GM19372 (cell line): ENCODE measurements at regions not wholly inside any gene's neighbourhood (a gene's known extent, or its start where the extent isn't known, plus 50 kb on each side); places are given as distances from the start of the nearest gene placed in this dataset.
"Not testable (repeated sequence)": the region's sequence is repeated elsewhere in the genome, so short reads cannot be mapped to it uniquely, and the experiment has no call there.

Experiments used
- ATAC-seq: cut with Tn5 transposase; IDR thresholded peaks from one replicate; pipeline ENCODE4 v1.9.1; 2021; ENCODE audit warnings: mild to moderate bottlenecking, low read depth, moderate library complexity; ENCODE audit not compliant: unreplicated experiment

DNA sequence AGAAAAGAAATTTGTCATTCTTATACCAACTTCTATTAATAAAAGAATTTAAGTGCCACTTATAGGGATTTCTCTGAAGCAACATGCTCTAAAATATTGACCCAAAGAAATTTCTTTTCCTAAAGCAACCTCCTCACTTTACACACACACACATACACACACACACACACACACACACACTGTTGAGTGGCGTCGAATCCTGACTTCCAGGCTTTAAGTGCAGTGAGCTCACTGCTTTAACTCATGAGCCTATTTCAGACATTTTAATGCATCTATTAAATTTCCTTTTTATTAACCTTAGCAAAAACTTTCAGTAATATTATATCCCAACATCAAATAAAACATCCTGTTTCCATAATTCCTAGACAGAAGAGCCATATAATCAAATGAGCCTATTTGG, 229.1 kb upstream of the ACVR2A start:
- no peak for ATAC-seq

DNA sequence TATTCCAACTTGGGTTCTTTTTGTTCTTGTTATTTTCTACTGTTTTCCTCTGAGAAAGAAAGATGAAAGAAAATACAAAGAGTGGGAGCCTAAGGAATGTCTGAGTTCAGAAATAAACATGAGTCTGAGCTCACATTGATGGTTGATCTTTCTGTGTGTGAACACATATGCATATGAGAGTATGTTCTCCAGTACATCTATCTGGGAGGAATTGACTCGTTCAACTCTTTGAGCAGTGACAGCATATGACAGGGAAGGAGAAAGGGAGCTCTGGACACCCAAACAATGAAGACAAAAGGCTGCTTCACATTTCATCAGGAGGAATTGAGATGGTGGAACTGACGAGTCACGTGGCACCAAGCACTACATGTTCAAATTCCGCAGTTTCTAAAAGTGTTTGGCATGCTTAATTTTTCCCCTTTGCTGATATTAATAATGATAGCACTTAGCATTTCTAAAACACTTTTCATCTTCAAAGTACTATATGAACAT, 229.8 kb upstream of the ACVR2A start:
- ATAC-seq, result no peak

DNA sequence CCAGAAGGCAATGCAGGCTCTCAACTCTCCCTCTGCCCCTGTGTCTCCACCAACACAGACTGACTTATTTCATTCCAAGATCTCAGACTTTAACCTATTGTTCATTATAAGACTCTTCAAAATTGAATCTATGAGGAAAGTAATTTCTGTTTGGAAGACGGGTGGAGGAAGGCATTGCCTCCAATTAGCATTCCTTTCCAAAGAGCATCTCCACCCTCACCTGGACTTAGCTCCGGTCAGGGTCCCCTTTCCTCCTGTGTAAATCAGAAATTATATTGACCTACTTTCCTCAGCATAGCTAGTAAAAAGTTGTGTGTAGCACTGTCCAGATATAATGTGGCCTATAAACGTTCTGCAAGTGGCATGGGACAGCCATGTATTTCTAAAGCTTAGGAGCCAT, 230.4 kb upstream of the ACVR2A start:
- no peak for ATAC-seq

DNA sequence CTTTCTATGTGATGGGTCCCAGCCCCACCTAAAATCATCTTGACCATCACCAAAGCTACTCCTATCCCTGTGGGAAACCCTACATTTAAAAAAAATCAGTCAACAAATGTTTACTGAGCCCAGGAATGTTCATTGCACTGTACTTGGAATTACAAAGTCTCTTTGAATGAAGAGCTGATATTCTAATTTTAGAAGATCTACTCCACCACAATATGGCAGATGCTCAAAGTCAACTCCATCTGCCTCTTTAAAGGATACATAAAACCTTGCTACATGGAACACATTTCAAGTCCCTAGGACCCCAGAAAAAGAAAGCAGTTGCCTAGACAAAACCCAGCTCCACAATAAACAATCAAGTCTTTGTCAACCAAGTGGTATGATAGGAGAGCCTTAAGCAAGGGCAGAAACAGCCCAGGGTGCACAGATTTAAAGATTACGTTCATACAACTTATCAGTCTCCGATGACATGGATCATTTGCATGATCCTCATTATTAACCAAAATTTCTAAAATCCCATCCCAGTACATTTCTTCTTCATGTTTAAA, 234.3 kb upstream of the ACVR2A start:
- no peak for ATAC-seq

DNA sequence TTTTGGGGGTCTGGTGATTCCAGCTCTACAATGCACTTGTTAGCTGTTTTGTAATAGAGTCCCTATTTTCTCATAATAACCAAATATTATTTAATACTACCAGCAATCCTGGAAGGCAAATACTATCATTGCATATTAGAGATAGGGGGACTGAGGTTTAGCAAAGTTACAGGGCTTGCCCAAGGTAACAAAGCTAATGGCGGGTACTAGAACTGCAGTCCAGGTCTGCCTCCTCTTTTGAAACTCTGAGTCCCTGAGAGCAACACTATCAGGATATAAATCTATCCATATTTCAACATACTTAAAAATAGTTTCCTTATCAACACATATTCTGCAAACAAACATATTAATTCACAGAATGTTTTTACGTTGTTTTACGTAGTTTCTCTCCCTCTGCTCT, 235.5 kb upstream of the ACVR2A start:
- ATAC-seq, result no peak

DNA sequence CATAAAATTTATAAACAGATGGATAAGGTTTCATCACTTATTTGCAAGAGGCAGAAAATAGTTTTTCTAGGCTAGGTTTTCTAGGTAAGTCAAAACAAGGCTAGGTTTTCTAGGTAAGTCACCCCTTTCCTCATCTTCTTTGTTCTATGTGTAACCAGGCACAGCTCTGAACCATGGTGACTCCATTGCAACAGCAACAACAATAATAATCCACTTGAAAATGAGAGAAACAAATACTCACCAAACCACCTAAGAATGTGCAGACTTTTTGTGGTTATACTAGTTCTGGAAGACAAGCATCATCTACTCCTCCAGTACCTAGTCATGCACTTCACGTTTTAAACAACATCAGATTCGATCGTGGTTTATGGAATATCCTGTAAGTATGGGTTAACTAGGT, 237.4 kb upstream of the ACVR2A start:
- no peak for ATAC-seq

DNA sequence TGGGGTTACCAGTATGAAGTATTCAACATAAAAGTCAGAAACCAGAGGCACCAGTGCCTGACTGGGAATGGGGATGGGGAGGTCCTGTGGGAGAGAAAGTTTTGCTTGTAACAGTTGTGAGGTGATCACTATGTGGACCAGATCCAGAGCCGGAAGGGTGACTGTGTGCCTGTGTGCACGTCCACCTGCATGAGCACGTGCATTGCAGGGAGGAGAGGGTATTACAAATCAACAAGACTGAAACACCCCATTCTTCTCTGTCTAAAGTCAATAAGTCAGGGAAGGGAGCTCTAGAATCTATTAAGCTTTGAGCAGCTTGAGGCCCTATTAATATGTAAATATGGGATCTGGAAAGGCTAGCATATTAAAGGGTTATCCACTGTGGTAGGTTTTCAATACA, 241.0 kb upstream of the ACVR2A start:
- ATAC-seq, result no peak

DNA sequence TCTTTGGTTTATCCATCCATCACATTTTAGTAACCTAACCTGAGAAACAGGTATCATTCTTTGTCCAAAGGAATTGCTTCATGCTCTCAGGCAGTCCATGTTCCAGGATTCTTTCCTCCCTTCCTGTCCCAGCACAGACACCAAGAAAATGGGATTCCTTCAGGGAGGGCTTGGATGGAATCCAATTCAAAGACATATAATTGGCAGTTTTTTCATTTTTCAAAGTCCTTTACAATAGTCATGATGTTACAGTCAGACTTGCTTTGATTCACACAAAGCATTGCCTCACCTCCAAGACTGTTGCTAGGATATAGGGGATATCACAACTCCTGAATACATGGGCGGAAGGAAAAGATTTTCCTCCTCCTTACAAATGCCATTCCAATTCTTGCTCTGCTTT, 241.4 kb upstream of the ACVR2A start:
- no peak for ATAC-seq

DNA sequence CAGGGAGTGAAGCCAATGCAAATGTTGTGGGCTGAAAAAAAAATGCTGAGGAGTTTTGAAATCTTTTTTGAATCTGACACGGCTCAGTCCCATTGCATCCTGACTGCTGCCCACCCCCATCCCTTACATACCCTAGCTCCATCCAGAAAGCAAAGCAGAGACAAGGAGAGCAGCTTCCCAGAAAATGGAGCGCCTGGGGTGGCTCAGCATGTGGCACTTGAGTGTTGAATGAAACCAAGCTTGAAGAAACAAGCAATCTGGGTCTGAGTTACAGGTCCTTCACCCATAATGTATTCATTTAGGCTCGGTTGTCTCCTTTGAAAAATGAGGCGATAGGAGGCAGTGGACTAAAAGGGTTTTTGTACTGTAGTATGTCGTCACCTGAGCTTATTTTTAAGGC, 244.2 kb upstream of the ACVR2A start:
- ATAC-seq, result no peak

DNA sequence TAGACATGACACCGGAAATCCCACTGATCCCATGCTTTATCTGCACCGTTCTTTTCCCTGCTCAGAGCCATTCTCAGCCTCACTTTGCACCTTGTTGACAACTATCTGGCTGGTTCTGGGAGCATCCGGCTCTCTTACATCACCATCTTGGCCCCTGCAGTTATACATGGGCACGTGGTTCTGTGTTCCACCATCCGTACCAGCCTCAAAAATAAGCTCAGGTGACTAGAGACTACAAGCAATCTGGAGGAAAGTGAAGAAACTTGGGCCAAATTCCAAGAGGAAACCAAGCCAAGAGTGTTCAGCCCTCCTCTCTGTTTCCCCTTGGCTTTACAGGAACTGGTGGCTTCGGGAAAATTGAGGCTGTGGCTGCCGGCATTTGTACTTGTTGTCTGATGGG, 244.6 kb upstream of the ACVR2A start:
- ATAC-seq, result no peak

DNA sequence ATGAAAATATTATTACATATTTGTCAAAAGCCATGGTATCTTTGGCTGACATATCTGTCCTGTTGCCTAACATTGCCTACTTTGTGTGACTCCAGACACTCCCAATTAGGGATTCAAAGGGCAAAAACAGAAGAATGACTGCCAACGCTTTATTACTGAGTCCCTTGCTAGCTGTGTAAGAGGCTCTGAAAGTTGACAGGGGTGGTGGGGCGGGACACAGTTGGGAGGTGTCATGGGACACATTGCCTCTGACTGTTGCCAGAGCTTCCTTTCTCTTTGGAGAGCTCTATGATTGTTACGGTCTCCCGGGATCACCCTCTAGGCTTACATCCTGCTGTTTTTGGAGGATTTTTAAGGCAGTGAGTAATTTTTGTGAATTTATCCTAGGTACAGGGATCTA, 249.6 kb upstream of the ACVR2A start:
- ATAC-seq, result no peak

DNA sequence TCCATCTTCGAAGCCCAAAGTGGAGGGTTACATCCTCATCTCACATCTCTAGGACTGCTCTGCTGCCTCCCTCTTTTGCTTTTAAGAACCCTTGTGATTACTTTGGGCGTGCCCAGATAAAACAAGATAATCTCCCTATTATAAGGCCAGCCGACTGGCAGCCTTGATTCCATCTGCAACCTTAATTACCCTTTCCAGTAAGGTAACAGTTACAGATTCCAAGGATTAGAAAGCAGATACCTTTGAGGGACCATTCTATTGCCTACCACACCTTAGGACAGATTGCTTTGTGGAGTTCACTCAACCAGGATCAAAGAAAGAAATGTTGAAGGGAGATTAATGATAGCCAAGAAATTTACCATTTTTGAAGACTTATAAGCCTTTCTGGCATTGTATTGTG, 250.8 kb upstream of the ACVR2A start:
- no peak for ATAC-seq

DNA sequence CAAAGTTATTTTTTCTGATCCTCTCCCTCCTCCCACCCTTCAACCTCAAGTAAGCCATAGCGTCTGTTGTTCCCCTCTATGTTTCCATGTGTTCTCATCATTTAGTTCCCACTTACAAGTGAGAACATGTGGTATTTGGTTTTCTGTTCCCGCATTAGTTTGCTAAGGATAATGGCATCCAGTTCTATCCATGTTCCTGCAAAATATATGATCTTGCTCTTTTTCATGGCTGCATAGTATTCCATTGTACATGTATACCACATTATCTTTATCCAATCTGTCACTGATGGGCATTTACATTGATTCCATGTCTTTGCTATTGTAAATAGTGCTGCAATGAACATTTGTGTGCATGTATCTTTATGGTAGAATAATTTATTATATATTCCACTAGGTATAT, 252.0 kb upstream of the ACVR2A start:
- not testable (repeated sequence) for ATAC-seq

DNA sequence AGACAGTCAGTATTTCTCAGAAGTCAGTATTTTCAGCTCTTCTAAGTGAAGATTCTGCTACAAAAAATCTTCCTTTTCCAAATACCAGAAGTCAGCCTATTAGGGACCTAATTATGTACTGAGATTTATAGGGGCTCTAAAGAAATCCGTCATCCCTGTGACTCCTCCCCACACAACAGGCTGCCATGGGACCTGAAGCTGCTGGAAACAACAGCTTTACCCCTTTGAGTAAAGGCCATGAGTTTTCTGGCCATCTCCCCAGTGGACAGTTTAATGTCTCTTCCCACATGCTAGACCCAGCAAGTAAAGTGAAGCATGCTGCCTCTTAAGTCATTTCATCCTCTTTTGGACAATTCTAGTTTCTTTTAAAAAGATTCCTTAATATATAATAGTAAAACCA, 255.7 kb upstream of the ACVR2A start:
- ATAC-seq, result no peak

DNA sequence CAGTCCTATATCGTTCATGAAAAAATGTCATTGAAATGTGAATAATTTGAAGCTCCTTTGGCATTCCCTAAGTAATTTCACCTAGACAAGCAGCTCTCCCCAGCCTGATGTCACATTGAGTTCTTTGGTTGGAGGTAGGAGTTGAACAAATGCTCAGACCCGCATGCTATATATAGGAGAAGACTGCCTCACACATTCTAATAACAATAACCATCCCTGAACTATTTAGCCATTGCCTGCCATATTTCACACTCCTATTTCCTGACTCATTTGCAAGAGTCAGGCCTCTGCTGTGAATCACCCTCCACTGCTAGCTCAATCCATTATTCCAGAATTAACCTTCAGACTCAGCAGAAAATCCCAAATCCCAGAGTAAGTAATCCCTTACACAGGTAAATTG, 256.6 kb upstream of the ACVR2A start:
- no peak for ATAC-seq

DNA sequence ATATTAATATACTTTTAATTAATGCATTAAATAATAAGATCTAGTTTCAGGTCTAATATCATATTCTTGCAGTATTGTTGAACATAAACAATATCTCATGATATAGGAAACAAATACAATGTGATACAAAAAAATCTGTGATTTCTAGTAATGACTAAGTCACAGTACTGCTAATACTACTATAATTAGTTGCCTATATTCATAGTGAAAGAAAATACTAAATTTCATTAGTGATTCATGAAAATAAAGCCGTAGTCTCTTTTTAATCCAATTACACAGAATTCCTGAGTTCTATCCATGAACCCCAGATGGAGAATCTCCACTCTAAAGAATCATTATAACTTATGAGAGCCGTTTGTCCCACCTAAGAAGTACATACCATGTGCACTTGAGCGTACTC, 266.3 kb upstream of the ACVR2A start:
- ATAC-seq, result no peak

DNA sequence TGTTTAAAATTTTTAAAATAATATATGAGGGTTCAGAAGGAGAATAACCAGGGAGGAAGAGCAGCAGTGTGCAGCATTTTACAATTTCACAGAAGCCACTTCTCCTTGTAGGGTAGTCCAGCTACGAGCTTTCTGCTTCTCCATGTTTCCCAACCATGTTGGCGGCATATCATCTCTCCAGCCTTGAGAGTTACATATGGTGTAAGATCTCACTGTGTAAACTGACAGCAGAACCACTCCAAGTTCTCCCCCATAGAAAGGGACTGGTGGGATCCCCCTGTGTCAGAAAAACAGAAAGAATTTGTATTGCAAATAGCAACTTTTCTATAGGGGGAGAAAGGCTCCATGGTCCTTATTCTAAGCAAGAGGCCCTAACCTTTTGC, 266.8 kb upstream of the ACVR2A start:
- no peak for ATAC-seq

DNA sequence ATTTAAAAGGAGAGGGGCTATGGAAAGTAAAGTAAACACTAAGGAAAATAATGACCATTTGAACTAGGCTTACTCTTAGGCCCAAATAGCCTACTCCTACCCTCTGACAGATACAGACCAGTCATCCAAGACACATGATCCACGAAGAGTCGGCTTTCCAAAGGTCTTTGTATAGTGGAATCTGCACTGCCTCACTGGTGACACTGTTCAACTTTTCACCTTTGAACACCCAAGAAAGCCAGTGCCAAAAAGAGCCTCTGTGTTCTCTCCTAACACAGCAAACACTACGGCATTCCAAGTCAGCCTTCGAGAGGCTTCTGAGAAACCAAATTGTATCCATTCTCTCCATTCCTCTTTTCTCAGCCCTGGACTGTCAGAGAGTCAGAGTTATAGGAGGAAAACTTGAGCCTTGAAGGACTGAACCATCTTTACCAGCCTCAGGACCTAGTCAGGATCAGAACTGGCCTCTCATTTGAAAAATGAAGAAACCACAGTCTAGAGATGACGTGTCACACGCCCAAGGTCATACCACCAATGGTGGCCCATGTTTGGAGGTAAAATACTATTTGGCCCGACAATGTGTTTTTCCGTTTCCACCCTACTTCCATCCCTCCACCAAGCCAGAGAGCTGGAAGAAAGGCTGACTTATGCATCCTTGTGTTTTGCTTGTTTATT, 267.4 kb upstream of the ACVR2A start:
- no peak for ATAC-seq

DNA sequence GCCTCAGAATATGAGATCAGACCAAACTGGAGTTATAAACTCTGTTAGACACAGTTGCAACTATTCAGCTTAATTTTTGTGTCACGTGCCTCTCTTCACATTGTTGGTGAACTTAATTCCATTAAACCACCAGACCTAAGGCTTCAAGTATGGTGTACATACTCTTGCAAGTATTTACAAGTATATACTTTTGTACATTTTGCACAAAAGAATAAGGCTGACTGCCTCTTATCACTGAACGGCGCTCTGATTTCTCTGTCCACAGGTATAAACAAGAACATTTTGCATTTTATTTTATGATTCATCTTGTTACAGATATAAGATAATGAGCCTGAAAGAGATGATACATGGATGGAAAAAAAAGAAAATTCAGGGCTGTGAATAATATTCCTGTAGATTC, 269.7 kb upstream of the ACVR2A start:
- ATAC-seq, result no peak

DNA sequence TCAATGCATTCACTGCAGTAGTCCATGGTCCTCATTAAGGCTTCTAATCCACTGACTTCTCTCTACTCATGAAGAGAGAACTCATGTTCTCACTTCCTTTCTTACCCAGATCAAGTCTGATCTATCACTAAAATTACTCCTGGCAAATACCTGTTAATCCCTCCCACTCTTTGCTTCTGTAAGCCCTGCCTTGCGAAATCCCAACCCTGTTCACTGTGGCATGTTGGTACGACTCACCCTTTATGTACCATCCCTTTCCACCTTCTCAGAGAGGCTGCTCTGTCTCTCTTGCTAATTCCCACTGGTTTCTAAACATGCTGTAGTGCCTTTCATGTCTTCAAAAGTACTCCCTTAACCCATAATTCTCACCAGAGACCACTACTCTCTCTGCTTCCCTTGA, 272.2 kb upstream of the ACVR2A start:
- ATAC-seq, result no peak

DNA sequence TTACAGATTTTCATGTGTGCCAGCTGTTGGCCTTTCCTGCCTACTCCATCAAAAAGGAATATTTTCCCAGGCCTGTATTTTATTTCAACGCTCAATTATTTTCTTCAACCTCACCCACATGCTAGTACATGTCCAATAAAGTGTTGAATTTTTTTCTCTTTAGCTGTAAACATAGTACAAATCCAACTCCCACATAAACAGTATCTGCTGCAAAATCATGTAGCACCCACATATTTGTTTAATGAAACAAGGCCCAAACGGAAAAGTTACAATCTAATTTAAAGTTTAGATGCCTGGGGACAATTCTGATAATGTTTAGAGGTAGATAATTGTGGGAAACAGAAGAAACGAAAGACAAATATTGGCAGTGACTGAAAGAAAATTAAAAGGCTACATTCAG, 275.4 kb upstream of the ACVR2A start:
- no peak for ATAC-seq

DNA sequence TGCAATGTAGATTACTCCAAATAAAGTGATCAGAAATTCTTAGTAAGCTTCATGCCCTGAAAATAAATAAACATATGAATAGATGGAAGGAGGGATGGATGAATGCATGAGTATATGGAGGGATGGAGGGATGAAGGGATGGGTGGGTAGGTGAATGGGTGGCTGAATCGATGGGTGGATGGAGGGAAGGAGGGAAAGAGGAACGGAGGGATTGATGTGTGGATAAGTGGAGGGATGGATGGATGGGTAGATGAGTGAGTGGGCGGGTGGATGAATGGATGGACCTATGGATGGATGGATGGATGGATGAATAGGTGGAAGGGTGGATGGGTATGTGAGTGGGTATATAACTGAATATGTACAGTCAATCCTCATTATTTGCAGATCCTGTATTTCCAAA, 276.7 kb upstream of the ACVR2A start:
- ATAC-seq, result no peak

DNA sequence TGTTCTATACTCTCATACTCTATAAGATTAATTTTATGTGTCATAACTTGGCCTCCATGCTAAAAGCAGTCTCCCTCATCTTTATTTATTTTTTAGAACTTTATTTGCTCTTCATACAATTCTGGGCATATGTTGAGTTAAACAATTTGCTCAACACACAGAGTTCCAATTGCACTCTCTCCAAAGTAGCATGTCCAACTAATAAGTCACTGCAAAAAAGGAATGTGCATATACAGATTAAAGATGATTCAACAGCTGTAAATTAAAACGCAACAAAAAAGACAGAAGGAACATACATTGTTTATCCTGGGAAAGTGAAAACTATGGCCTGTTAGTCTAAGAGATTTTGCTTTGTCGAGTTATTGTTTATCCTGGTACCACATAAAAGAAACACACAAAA, 277.7 kb upstream of the ACVR2A start:
- no peak for ATAC-seq
